NOMO-1 (cell line): ENCODE measurements at regions not wholly inside any gene's neighbourhood (a gene's known extent, or its start where the extent isn't known, plus 50 kb on each side); places are given as distances from the start of the nearest gene placed in this dataset.
"Not testable (repeated sequence)": the region's sequence is repeated elsewhere in the genome, so short reads cannot be mapped to it uniquely, and the experiment has no call there.

Source experiments
- DNase-seq, 2 experiments: peaks; one replicate each; lab custom pipeline; 2025; ENCODE audit not compliant: unreplicated experiment in 2 of 2; lab: John Stamatoyannopoulos, UW

GRCh38 chr14:38973083-38973700 is 129.8 kb downstream of the SEC23A start:
- no peak for DNase-seq

DNA sequence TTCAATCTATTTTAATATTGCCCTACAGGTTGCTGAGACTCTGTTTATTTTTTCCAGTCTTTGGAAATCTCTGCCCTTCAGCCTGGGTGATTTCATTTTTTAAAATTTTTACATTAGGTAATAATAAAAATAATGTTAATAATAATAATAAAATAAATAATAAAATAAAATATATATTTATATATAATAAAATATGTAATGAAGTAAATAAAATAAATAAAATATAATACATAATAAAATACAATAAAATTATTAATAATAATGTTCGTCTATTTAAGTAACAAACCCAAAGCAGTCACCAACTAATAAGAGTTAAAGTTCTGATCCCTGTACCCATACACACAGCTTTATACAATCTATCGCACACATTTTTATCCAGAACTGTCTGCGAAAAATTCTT is 130.5 kb downstream of the SEC23A start:
- no peak for DNase-seq

DNA sequence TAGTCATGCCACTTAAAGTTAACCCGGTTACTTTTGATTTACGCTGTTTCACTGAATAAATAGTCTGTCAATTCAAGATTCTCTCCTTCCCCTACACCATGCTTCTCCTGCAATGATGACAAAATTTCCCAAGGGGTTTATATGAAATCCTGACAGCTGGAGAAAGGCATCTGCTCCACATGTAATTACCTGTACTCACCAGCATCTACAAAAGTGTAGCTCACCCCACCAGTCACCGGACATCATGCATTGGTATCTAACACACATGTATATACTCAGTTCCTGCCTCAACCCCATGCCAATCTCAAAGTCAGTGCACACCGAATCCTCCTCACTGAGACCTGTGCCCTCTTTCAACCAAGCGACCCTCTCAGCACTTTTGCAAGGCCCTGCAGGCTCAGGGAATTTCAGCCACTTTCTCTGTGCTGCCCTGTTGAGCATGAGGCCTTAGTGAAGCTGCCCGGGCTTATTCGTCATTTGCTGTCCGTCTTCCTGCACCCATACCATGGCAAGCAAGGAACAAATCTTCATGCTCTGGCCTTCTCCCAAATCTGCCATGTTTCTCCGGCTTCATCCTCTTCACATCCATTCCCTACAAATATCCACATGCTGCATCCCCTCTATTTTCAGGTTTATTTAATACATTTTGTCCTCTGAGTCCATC is 131.6 kb downstream of the SEC23A start:
- no peak for DNase-seq

DNA sequence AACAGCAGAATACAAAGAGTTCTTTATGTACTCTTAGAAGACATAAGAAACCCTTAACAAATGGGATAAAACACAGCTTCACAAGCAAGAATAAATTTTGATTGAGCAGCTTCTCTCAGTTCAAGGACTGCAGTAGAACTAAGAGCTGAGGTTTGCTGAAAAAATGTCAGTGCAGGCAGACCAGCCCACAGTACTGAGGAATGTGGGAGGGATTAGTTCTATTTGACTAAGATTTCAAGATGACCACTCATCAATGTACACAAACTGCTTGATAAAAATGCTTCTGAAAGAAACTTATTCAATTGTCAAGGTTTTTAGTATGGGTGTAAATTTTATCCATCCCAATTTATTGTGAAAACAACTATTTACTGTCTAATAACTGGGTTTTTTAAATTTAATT is 138.4 kb downstream of the SEC23A start:
- no peak for DNase-seq

DNA sequence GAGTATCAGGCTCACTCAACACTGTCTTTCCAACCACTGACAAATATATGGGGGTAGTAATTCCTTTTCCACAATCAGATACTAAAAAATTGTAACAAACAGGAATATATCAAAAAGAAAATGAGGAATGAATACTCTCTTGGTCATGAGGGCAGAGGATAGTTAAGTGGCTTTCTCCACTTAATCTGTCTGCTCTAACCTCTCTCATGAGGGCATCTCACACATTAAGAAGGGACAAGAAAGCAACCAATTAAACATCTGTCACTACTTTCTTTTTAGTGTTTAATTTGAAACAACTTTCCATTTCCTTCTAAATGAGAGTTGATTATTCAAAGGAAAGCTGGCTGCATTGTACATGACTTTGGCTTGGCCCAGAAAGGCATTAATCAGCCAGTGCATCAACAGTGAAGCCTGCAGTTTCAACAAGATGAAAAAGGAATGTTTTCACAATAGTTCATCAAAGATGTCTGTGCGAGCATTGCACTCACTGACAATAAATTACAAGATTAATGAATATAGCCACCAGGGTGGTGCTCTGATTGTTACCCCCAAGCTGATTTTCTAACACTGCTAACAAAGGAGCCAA is 142.0 kb downstream of the SEC23A start:
- DNase-seq: no peak

- DNase-seq: no peak
These were observed 144.0 kb downstream of the SEC23A start for GRCh38 chr14:38959021-38959420.

DNA sequence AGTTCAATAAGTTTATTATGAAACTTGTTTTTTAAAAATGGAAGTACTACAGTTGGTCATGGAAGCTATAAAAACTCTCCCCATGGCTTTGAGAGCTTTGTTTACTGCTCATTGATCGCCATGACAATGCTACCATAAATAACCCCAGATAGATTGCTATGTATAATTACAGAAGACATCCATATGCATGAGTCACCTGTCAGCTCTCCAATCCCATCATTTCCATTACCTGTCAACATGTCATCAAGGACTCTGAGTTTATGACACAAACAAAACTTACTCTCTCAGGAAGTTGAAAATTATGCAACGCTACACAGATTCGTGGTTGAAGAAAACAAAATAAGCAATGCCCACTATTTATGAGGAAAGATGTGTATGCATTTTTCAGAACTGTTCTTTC is 144.4 kb downstream of the SEC23A start:
- no peak for DNase-seq

- no peak for DNase-seq
These were observed 151.6 kb downstream of the SEC23A start for GRCh38 chr14:38951451-38951850.

- no peak for DNase-seq
These were observed 152.4 kb downstream of the SEC23A start for GRCh38 chr14:38950676-38951075.

DNA sequence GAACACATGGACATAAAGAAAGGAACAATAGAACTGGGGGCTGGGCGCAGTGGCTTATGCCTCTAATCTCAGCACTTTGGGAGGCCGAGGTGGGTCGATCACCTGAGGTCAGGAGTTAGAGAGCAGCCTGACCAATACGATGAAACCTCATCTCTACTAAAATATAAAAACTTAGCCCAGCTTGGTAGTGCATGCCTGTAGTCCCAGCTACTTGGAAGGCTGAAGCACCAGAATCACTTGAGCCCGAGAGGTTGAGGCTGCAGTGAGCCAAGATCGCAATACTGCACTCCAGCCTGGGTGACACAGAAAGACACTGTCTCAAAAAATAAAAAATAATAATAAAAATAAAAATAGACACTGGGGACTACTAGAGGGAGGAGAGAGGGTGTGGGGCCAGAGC is 154.5 kb downstream of the SEC23A start:
- DNase-seq: no peak

- no peak for DNase-seq
These were observed 154.9 kb downstream of the SEC23A start for GRCh38 chr14:38948171-38948570.

GRCh38 chr14:38947343-38947742 is 155.7 kb downstream of the SEC23A start:
- DNase-seq: no peak

- DNase-seq: no peak
These were observed 158.3 kb downstream of the SEC23A start for GRCh38 chr14:38944691-38945090.

GRCh38 chr14:38941488-38941887 is 161.5 kb downstream of the SEC23A start:
- no peak for DNase-seq

GRCh38 chr14:38932653-38933000 is 170.4 kb downstream of the SEC23A start:
- DNase-seq: not testable (repeated sequence)

DNA sequence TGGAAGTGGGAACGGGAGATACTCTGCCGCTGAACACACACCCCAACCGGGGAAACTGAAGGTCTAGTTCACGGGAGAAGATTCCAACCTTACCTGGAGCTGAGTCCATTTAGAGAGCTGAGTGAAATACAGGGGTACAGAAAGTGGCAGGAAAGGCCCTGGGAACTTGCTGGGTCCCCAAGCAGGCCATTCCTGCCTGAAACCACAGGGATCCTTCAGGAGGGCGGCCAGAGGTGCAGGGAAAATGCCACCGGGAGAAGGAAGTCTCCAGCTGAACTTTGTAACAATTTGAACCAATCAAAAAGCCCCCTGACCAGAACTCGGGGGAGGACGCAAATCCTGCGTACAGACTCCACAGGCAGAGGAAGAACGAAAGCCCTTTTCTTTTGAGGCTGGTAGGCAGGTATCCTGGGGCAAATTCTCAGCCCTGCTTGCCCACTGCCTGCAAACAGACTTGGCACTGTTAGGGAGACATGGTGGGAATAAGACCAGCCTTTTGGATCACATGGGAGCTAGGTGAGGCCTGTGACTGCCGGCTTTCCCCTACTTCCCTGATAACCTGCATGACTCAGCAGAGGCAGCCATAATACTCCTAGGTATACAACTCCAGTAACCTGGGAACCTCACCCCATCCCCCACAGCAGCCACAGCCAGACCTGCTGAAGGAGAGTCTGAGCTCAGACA is 170.9 kb downstream of the SEC23A start:
- no peak for DNase-seq

- no peak for DNase-seq
These were observed 172.1 kb downstream of the SEC23A start for GRCh38 chr14:38930898-38931297.

DNA sequence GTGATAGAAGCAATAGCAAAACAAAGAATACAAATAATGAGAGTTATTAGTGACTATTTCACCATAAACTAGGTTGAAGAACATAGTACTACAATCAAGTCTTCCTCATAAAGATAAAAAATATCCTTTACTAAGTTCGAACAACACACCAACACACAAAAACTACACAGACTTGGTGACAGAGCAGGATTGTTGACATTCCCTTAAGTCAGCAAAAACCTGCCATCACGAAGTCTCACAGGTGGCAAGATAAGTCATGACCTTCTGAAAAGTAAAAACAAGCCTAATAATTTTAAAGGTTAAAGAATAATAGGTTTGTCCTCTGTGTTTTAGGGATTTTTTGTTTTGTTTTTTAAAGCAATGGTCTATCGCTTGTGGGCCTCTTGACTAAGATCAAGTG is 173.0 kb downstream of the SEC23A start:
- no peak for DNase-seq

- DNase-seq: no peak
These were observed 173.6 kb downstream of the SEC23A start for GRCh38 chr14:38929416-38929815.

GRCh38 chr14:38921893-38922292 is 181.1 kb downstream of the SEC23A start:
- not testable (repeated sequence) for DNase-seq

GRCh38 chr14:38915125-38915524 is 187.9 kb downstream of the SEC23A start:
- no peak for DNase-seq

GRCh38 chr14:38910092-38910491 is 192.9 kb downstream of the SEC23A start:
- DNase-seq: no peak
